ENCODE measurements at regions not wholly inside any gene's neighbourhood (a gene's known extent, or its start where the extent isn't known, plus 50 kb on each side); places are given as distances from the start of the nearest gene placed in this dataset.
"Not testable (repeated sequence)": the region's sequence is repeated elsewhere in the genome, so short reads cannot be mapped to it uniquely, and the experiment has no call there.

- no peak for DNase-seq
These were observed 130.0 kb downstream of the EHF start for GRCh38 chr11:34750692-34751405.

DNA sequence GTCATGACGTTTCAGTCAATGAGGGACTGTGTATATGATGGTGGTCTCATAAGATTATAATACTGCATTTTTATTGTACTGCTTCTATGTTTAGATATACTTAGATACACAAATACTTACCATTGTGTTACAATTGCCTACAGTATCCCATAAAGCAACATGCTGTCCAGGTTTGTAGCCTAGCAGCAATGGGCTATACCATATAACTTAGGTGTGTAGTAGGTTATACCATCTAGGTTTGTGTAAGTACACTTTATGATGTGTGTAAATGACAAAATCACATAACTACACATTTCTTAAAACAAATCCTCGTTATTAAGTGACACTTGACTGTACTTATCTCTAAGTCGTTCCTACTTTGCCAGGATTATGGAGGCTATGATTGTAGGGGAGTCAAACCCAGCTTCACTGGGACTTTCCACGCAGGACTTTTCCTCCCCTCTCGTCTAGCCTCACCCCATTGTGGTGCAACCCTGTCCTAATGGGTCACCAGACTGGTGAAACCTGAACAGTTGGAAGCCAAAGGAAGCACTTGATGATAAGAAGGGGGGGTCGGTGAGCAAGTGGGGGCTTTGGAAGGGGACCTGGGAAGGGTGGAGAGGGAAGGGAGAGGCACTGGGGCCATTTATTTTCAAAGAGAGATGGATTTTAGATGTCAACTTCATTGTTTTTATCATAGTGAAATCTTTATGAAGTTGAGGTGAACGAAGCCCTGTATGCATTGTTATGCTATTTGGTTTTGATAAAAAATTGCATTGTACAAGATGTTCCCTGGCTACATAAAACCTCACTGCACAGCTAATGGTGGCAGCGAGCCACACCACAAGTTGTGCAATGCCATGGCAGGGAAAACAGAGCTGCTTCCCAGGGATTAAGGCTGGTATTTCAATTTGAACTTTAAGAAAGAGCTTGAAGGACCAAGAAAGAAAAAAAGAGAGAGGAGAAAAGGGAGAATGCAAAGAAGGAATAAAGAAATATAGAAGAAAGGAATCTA lies 129.1 kb downstream of the EHF start:
- DNase-seq, result no peak

DNA sequence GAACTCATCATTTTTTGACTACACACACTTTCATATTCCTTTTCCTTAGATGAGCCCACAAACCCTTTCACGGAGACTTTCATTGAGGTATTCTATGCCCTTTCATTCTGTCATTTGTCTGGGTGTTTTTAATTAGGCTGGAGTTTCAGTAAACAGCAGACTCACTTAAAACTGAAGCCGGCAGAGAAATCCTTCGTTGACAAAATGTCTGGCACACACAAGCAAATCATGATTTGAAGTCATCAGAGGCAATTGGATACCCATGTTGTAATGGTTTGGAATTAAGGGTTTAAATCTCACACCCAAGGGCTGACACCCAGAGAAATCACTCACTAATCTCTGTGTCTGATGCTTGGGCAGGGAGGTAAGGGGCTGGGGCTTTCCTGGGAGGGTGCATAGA lies 127.1 kb downstream of the EHF start:
- DNase-seq, result no peak

GRCh38 chr11:34747251-34747650 lies 126.4 kb downstream of the EHF start:
- DNase-seq, result no peak

DNA sequence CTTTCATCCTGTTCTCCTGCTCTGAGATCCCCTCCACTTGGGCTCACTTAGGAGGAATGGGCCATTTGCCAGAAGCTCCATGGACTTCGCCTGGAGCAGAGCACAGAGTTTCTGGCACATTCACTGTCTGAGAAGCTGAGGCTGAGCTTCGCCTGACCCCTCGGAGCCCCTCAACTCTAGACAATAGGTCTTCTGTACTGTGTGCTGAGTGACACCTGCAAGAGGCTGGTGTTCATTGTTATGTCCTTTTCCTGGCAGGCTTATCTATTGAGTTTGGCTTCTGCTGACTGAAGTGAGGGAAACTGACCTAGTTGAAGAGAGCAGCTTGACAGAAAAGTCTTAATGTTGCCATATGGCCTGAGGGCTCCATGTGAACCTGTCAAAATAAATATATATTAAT lies 124.3 kb downstream of the EHF start:
- no peak for DNase-seq

DNA sequence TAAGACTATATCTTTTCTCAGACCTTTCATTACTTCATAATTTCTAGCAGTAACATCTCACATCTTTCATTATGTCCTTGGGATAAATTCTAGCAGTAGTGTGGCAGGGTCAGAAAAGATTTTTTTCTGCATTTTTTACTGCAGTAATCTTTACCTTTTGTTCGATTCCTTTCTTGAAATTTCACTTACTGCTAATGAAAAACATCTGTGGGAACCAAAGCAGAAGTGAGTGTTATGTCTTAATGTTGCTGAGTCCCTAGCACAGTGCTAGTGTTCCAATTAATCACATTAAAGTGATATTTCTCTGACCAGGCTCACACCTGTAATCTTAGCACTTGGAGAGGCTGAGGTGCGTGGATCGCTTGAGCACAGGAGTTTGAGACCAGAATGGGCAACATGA lies 123.6 kb downstream of the EHF start:
- DNase-seq, result no peak

DNA sequence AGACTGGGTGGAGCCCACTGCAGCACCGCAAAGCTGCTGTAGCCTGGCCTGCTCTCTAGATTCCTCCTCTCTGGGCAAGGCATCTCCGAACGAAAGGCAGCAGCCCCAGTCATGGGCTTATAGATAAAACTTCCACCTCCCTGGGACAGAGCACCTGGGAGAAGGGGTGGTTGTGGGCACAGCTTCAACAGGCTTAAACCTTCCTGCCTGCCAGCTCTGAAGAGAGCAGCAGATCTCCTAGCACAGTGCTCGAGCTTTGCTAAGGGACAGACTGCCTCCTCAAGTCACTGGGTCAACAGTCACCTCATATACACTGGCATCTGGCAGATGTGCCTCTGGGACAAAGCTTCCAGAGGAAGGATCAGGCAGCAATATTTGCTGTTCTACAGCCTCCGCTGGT lies 117.3 kb downstream of the EHF start:
- DNase-seq, result no peak

DNA sequence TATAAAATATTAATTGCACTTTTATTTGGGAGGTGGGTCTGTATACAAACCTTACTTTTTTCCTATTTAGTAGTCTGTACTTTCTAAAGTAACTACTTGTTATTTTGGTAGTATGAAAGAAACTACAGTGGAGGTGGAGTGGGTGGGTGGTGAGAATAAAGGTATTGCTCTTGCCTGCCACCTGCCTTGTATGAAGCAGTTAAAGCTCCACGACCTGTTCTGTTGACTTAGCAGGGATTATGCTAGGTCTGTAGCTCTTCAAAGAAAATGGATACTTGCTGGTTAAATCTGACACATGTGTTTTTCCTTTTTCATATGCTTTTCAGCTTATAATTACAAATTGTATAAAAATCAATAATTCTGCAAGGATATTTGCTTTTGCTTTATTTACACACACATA lies 111.9 kb downstream of the EHF start:
- DNase-seq, result peak; percentile 65

DNA sequence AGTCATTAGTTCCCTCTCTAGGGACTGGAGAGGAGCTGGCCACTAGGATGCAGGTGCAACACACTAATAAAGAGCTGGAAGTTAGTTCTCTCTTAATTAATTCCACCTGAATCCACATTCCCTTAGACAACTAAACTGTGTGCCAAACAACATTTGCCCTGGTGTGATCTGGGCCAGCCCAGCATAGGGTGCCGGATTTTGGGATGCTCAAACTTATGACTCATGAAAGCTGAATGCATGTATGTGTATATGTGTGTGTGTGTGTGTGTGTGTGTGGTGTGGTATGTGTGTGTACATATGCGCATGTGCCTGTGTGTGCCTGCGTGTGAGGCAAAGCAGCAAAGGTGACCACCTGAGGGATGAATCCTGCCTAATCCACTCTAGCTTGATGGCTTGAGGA lies 110.7 kb downstream of the EHF start:
- DNase-seq, result no peak

DNA sequence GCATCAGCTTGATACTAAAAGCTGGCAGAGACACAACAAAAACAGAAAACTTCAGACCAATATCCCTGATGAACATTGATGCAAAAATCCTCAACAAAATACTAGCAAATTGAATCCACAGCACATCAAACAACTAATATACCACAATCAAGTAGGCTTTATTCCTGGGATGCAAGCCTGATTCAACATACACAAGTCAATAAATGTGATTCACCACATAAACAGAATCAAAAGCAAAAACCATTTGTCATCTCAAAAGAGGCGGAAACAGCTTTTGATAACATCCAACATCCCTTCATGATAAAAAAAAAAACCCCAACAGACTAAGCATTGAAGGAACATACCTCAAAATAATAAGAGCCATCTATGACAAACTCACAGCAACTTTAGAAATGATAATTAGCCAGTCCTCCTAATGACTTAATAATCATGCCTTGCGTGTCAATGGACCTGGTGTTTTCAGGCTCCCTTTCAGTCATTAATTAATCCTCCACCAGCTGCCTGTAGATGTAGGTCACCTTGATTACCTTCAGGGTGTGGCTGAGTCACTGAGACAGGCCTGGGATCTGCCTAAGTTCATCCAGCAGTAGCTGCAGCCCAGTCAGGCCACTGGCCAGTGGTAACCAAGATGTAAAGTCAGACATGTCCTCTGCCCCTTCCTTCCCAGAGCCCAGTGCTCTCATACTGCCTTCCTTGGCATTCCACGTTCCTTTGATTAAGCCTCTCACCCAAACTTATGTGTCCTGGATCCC lies 109.8 kb downstream of the EHF start:
- no peak for DNase-seq

- DNase-seq, result no peak
These were observed 107.7 kb downstream of the EHF start for GRCh38 chr11:34728609-34729008.

DNA sequence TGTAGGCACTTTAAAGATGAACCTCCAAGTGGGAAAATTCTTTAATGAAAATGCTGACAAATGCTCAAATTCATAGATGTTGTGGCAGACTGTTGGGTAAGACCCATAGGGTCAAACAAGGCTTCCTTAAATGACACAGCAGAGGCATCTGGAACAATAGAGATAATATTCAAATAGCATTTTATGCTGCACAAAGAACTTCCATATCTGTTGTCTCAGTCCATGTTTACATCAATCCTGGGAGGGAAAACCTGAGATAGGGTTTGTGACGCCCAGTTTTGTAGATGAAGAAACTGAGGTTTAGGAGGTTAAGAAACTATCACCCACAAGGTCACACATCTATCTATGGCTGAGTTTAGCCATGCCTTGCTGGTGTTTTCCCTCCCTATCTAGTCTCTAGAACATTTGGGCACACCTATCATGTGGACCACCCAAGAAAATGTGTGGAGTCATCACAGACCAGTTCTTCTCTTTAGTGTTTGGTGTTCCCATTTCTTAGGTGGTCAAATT lies 106.4 kb downstream of the EHF start:
- DNase-seq, result no peak

- DNase-seq, result no peak
These were observed 104.1 kb downstream of the EHF start for GRCh38 chr11:34724973-34725372.

DNA sequence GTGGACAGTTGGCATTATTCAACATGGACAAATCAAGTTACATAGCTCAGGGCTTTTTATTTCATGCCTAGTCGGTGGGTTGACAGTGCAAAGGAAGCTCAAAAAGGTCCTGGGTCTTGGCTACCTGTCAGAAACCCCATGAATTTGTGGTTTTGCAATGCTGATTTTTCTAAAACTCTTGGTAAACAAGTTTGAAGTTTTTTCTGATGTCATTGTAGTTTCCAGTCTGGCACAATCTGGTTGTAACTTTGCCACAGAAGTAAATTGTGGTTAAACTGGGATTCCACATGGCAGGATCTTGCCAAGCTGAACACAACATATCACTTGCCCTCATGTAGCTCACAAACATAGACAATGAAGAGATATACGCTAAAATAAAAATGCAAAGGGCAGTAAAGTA lies 100.8 kb downstream of the EHF start:
- no peak for DNase-seq

- no peak for DNase-seq
These were observed 98.5 kb downstream of the EHF start for GRCh38 chr11:34719303-34719848.

DNA sequence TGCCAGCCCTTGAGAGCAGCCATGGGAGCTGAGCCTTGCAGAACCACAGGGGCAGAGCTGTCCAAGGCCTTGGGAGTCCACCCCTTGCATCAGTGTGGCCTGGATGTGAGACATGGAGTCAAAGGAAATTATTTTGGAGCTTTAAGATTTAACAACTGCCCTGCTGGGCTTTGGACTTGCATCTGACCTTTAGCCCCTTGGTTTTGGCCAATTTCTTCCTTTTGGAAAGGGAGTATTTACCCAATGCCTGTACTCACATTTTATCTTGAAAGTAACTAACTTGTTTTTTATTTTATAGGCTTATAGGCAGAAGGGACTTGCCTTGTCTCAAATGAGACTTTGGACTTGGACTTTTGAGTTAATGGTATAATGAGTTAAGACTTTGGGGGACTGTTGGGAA lies 92.7 kb downstream of the EHF start:
- not testable (repeated sequence) for DNase-seq
